GM19455 (cell line): ENCODE measurements at regions not wholly inside any gene's neighbourhood (a gene's known extent, or its start where the extent isn't known, plus 50 kb on each side); places are given as distances from the start of the nearest gene placed in this dataset.

ENCODE experiments used
- ATAC-seq: cut with Tn5 transposase; IDR thresholded peaks from one replicate; pipeline ENCODE4 v1.9.1; 2021; ENCODE audit not compliant: unreplicated experiment

- ATAC-seq: no peak
These were observed 916.3 kb downstream of the TBC1D22A start for GRCh38 chr22:47678636-47679287.

GRCh38 chr22:47678048-47678447 lies 915.6 kb downstream of the TBC1D22A start:
- no peak for ATAC-seq

GRCh38 chr22:47676685-47677084 lies 914.2 kb downstream of the TBC1D22A start:
- ATAC-seq: no peak

- ATAC-seq: no peak
These were observed 912.1 kb downstream of the TBC1D22A start for GRCh38 chr22:47674600-47674999.

GRCh38 chr22:47673557-47673956 lies 911.1 kb downstream of the TBC1D22A start:
- no peak for ATAC-seq

GRCh38 chr22:47672526-47672925 lies 910.1 kb downstream of the TBC1D22A start:
- no peak for ATAC-seq

- ATAC-seq: no peak
These were observed 902.7 kb downstream of the TBC1D22A start for GRCh38 chr22:47665151-47665550.

GRCh38 chr22:47663615-47664605 lies 901.5 kb downstream of the TBC1D22A start:
- no peak for ATAC-seq

- ATAC-seq: no peak
These were observed 897.2 kb downstream of the TBC1D22A start for GRCh38 chr22:47659467-47660223.

GRCh38 chr22:47658182-47658581 lies 895.7 kb downstream of the TBC1D22A start:
- no peak for ATAC-seq

GRCh38 chr22:47657224-47657623 lies 894.8 kb downstream of the TBC1D22A start:
- ATAC-seq: no peak

- no peak for ATAC-seq
These were observed 894.4 kb downstream of the TBC1D22A start for GRCh38 chr22:47656806-47657205.

GRCh38 chr22:47655930-47656329 lies 893.5 kb downstream of the TBC1D22A start:
- ATAC-seq: no peak

GRCh38 chr22:47654922-47655491 lies 892.6 kb downstream of the TBC1D22A start:
- no peak for ATAC-seq

- no peak for ATAC-seq
These were observed 891.5 kb downstream of the TBC1D22A start for GRCh38 chr22:47653921-47654320.

- ATAC-seq: no peak
These were observed 889.0 kb downstream of the TBC1D22A start for GRCh38 chr22:47651216-47651987.

- no peak for ATAC-seq
These were observed 885.3 kb downstream of the TBC1D22A start for GRCh38 chr22:47647720-47648119.

GRCh38 chr22:47647181-47647580 lies 884.7 kb downstream of the TBC1D22A start:
- ATAC-seq: no peak

GRCh38 chr22:47645923-47646322 lies 883.5 kb downstream of the TBC1D22A start:
- ATAC-seq: no peak

GRCh38 chr22:47645450-47645914 lies 883.0 kb downstream of the TBC1D22A start:
- no peak for ATAC-seq
